ENCODE measurements at regions not wholly inside any gene's neighbourhood (a gene's known extent, or its start where the extent isn't known, plus 50 kb on each side); places are given as distances from the start of the nearest gene placed in this dataset.

DNA sequence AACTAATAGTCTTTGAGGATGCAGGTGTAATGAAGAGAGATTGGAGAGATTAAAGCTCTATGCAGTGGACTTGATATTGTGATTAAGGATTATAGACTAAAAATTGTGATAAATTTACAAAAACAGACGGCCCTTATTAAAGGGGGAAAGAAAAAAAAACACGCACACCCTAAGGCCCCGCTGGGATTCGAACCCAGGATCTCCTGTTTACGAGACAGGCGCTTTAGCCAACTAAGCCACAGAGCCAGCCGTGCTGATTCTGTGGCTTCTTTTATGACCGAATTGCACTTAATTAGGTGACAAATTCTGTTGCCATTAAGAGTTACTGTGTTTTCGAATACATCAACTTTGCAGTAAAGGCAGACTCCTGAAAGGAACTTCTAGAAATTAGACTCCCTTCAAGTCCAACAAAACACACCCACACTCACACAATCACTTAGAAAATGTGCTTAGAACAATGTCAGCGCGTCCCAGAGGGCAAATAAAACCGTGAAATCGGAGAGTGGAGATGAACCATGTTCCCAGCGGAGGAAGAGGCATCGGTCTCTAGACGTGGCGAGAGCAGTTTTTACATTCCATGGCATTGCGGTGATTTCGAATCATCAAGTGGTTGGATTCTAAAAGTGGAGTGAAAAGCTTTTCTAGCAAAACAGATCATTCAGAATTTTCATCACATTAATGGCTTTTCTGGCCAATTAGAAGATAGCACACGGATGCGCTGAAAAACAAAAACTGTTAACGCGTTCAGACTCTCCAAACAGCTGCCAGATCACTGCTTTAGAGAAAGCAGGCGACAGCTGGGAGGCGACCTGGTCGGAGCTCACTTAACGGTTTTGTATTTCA is 122.6 kb downstream of the GPX5 start:
- TF ChIP-seq, protein P1, sequence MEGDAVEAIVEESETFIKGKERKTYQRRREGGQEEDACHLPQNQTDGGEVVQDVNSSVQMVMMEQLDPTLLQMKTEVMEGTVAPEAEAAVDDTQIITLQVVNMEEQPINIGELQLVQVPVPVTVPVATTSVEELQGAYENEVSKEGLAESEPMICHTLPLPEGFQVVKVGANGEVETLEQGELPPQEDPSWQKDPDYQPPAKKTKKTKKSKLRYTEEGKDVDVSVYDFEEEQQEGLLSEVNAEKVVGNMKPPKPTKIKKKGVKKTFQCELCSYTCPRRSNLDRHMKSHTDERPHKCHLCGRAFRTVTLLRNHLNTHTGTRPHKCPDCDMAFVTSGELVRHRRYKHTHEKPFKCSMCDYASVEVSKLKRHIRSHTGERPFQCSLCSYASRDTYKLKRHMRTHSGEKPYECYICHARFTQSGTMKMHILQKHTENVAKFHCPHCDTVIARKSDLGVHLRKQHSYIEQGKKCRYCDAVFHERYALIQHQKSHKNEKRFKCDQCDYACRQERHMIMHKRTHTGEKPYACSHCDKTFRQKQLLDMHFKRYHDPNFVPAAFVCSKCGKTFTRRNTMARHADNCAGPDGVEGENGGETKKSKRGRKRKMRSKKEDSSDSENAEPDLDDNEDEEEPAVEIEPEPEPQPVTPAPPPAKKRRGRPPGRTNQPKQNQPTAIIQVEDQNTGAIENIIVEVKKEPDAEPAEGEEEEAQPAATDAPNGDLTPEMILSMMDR (IDR thresholded peaks at IDR 0.05 in 8 of 11, conservative IDR thresholded peaks at IDR 0.05 in 3 of 11) = no peak
- TF ChIP-seq POLR2AphosphoS5 (IDR thresholded peaks at IDR 0.05) = no peak
